B cell (primary cell): ENCODE measurements at regions not wholly inside any gene's neighbourhood (a gene's known extent, or its start where the extent isn't known, plus 50 kb on each side); places are given as distances from the start of the nearest gene placed in this dataset.

Experiments used
- EZH2 ChIP-seq: IDR thresholded peaks from 2 replicates; pipeline ENCODE4 v1.6.1; 2012; ENCODE audit warnings: borderline replicate concordance, low read depth, mild to moderate bottlenecking, moderate library complexity, low read length; ENCODE audit not compliant: insufficient read depth, poor library complexity, severe bottlenecking
- TF ChIP-seq, protein P1 (sequence below): fragments of 200-600 bp; IDR thresholded peaks from one replicate; pipeline ENCODE4 v1.8.0; 2022; ENCODE audit warnings: antibody characterized with exemption, mild to moderate bottlenecking

- TF ChIP-seq, protein P1, sequence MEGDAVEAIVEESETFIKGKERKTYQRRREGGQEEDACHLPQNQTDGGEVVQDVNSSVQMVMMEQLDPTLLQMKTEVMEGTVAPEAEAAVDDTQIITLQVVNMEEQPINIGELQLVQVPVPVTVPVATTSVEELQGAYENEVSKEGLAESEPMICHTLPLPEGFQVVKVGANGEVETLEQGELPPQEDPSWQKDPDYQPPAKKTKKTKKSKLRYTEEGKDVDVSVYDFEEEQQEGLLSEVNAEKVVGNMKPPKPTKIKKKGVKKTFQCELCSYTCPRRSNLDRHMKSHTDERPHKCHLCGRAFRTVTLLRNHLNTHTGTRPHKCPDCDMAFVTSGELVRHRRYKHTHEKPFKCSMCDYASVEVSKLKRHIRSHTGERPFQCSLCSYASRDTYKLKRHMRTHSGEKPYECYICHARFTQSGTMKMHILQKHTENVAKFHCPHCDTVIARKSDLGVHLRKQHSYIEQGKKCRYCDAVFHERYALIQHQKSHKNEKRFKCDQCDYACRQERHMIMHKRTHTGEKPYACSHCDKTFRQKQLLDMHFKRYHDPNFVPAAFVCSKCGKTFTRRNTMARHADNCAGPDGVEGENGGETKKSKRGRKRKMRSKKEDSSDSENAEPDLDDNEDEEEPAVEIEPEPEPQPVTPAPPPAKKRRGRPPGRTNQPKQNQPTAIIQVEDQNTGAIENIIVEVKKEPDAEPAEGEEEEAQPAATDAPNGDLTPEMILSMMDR, result no peak
- no peak for TF ChIP-seq EZH2
These were observed 72.3 kb upstream of the ITGA4 start for GRCh38 chr2:181384923-181385322.
